Retinal pigment epithelial cell (primary cell): ENCODE measurements at regions not wholly inside any gene's neighbourhood (a gene's known extent, or its start where the extent isn't known, plus 50 kb on each side); places are given as distances from the start of the nearest gene placed in this dataset.

Source experiments
- DNase-seq: peaks from one replicate; pipeline ENCODE4 v3.0.0-alpha.2; 2010; ENCODE audit warnings: low read depth
- H3K4me3 ChIP-seq: 2 replicates; pipeline ENCODE4 v1.5.1; 2011; ENCODE audit warnings: mild to moderate bottlenecking, low read length, control low read depth, moderate library complexity
- TF ChIP-seq, protein P1 (sequence below): conservative IDR thresholded peaks from 2 replicates; pipeline ENCODE4 v1.5.1; 2011; ENCODE audit warnings: low read depth, low read length, control low read depth, inconsistent platforms

DNA sequence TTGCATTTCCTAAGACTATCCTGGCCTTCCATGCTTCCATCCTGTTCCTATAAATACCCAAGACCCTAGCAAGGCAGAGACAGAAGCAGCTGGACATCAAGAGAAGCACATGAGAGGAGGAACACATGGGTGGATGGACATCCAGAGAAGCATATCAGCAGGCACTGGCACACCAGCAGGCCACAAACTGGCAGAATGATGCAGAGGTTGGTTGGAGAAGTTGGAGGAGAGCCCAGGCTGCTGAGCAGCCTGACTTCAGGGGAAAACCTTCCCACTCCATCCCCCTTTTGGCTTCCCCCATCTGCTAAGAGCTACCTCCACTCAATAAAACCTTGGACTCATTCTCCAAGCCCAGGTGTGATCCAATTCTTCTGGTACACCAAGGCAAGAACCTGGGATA is 332.5 kb downstream of the FRK start:
- TF ChIP-seq, protein P1, sequence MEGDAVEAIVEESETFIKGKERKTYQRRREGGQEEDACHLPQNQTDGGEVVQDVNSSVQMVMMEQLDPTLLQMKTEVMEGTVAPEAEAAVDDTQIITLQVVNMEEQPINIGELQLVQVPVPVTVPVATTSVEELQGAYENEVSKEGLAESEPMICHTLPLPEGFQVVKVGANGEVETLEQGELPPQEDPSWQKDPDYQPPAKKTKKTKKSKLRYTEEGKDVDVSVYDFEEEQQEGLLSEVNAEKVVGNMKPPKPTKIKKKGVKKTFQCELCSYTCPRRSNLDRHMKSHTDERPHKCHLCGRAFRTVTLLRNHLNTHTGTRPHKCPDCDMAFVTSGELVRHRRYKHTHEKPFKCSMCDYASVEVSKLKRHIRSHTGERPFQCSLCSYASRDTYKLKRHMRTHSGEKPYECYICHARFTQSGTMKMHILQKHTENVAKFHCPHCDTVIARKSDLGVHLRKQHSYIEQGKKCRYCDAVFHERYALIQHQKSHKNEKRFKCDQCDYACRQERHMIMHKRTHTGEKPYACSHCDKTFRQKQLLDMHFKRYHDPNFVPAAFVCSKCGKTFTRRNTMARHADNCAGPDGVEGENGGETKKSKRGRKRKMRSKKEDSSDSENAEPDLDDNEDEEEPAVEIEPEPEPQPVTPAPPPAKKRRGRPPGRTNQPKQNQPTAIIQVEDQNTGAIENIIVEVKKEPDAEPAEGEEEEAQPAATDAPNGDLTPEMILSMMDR: no peak
- no peak overlapping the region for H3K4me3 ChIP-seq
- DNase-seq: no peak

DNA sequence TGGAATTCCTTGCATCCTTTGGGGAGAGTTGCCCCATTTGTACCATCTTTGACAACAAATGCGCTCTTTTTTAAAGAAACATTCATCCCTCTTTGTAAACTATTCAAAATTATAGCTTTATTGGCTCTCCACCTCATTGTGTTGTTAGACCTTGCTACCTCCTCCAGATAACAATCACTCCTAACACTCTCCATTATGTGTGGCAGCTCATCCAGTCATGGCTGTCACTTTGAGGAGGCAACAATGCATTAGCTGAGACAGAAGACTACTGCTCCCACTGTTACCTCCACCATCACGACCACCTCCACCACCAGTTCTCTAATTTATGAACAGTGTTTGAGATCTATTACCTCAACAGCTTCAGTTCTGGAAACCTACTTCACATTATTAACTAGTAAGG is 339.1 kb downstream of the FRK start:
- no peak for DNase-seq
- TF ChIP-seq, protein P1: no peak
- H3K4me3 ChIP-seq: no peak overlapping the region

DNA sequence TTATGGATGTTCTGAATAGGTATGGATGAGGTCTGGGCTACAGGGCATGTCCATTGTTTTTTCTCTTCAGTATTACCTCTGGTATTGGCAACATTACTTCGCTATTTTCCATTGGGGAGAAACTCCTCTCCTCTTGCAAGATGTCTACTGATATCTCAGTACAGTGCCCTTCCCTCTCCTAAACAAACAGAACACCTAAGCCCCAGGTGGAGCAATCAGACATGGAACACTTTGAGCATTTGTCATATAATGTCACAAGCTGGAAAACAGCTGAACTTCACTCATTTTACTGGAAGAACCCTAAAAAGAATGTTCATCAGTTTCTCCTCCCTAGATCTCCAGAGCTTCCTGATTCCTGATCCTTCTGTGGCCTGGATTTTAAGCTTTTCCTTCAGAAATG is 339.8 kb downstream of the FRK start:
- DNase-seq: no peak
- TF ChIP-seq, protein P1: no peak
- H3K4me3 ChIP-seq: no peak overlapping the region

DNA sequence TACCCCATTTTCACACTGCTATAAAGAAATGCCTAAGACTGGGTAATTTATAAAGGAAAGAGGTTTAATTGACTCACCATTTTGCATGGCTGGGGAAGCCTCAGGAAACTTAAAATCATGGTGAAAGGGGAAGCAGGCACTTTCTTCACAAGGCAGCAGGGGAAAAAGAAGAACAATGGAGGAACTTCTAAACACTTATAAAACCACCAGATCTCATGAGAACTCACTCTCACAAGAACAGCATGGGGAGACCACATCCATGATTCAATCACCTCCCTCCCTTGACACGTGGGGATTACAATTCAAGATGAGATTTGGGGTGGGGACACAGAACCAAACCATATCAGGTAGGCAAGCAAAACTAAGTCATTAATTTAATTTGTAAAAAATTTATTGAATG is 343.2 kb downstream of the FRK start:
- no peak for DNase-seq
- TF ChIP-seq, protein P1: no peak
- H3K4me3 ChIP-seq: no peak overlapping the region

DNA sequence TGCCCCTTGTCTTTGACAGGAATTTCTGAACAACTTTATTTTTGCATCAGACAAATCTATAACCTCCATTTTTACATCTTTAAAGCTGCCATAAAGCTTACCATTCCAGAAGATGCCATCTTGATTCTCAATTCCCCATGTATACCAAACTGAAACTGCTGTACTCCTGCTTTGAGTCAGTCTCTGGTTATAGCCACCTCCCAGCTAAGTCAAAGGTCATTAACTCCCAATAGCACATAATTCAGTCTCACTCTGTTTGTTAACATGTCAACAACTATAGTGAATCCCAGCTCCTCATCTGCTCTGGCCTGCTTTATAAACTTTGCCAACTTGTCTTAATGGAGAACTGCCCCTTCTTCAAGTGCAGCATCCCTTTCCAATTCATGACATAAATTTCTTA is 343.6 kb downstream of the FRK start:
- no peak for DNase-seq
- TF ChIP-seq, protein P1: no peak
- H3K4me3 ChIP-seq: no peak overlapping the region

DNA sequence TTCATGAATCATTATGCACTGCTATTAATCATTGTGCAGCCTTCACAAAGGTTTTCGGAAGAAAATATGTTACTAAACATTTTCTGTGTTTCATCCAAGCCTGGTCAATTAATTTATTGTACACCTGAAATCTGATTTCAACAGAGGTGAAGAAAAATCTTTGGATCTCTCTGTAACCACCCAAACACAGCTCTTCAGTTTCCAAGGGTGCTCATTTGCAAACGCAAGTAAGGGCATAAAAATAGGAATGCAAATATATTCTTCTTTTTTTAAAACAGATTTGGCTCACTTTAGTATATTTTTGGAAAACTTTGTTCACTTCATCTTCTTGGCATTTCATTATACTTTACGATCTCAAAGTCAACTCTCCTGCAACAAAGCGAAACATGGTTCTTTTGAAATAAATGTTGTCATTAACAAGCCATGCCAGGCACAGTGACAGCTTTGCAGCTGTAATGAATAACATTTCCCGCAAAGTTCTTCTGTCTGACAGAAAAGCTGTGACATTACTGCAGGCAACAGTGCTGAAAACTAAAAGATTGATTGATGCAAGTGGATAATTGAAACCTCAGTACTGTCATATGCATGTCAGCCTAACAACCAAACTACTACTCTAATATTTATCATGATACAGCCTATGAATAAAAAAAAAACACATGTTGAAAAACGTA is 348.3 kb downstream of the FRK start:
- TF ChIP-seq, protein P1: no peak
- H3K4me3 ChIP-seq: no peak overlapping the region
- no peak for DNase-seq

DNA sequence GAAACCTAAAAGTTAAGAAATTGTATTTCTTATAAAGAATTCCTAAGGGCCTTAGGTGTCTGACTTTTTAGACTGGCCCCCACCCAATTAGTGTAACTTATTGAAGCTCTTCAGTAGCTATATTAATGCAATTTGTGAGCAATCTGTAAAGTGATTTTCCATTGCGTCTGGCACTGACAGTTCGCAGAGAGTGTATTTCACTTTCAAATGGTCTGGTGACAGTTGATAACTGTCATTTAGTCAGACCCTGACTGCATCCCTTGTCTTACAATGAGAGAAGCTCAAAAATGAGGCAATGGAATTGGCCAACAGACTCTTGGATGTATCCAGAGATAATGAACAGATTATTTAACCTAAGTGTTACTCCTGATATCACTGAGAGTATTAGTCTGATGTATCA is 351.8 kb downstream of the FRK start:
- DNase-seq: no peak
- H3K4me3 ChIP-seq: no peak overlapping the region
- TF ChIP-seq, protein P1: no peak
